SU-DHL-6 (cell line): ENCODE measurements at regions not wholly inside any gene's neighbourhood (a gene's known extent, or its start where the extent isn't known, plus 50 kb on each side); places are given as distances from the start of the nearest gene placed in this dataset.

Source experiments
- EZH2phosphoT487 ChIP-seq: fragments of 200-600 bp; sonication (generic), shearing (Covaris generic); conservative IDR thresholded peaks from 2 replicates; pipeline ENCODE4 v1.6.1; 2018; ENCODE audit warnings: mild to moderate bottlenecking, antibody characterized with exemption, low read length, moderate library complexity, mixed read lengths
- TF ChIP-seq, protein P1 (sequence below): fragments of 200-600 bp; sonication (generic); IDR thresholded peaks from one replicate; pipeline ENCODE4 v1.5.1; 2017; ENCODE audit warnings: antibody characterized with exemption, mild to moderate bottlenecking, low read length, moderate library complexity; ENCODE audit not compliant: insufficient read depth, poor library complexity, severe bottlenecking

DNA sequence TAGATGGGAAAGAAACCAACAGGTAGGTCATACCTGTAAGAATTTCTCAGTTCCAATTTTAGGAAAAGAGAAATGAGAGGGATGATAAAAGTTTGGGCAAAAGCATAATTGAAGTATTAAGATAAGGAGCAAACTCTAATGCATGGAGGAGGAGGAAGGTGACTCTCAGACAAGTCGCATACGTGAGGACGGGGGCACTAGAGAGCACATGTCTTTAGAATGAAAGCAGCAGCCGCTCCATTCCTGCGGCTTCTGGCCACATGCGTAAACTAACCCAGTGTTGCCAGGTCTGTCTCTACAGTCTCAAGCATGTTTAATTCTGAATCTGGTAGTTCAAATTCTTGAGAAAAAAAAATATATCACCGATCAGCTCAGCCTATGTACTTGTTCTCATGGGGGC is 371.5 kb upstream of the SLC30A5 start:
- TF ChIP-seq, protein P1, sequence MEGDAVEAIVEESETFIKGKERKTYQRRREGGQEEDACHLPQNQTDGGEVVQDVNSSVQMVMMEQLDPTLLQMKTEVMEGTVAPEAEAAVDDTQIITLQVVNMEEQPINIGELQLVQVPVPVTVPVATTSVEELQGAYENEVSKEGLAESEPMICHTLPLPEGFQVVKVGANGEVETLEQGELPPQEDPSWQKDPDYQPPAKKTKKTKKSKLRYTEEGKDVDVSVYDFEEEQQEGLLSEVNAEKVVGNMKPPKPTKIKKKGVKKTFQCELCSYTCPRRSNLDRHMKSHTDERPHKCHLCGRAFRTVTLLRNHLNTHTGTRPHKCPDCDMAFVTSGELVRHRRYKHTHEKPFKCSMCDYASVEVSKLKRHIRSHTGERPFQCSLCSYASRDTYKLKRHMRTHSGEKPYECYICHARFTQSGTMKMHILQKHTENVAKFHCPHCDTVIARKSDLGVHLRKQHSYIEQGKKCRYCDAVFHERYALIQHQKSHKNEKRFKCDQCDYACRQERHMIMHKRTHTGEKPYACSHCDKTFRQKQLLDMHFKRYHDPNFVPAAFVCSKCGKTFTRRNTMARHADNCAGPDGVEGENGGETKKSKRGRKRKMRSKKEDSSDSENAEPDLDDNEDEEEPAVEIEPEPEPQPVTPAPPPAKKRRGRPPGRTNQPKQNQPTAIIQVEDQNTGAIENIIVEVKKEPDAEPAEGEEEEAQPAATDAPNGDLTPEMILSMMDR: no peak
- no peak for TF ChIP-seq EZH2phosphoT487
